ENCODE measurements at regions not wholly inside any gene's neighbourhood (a gene's known extent, or its start where the extent isn't known, plus 50 kb on each side); places are given as distances from the start of the nearest gene placed in this dataset.

GRCh38 chr2:228378233-228378632 lies 196.7 kb upstream of the SPHKAP start:
- no peaks in the 10 kb centered on the region for H3K4me1 ChIP-seq (replicated peaks)
- no peak for TF ChIP-seq POLR2AphosphoS5 (IDR thresholded peaks at IDR 0.05)
- no peak for TF ChIP-seq POLR2A (IDR thresholded peaks at IDR 0.05)
- TF ChIP-seq CTCF (IDR thresholded peaks at IDR 0.05) = no peak
- no peak overlapping the region for H3K4me3 ChIP-seq
- intact Hi-C loops (cut with DNase I) = no loop called here
- H3K9me3 ChIP-seq = no peaks in the 10 kb centered on the region
- no peaks in the 10 kb centered on the region for H3K36me3 ChIP-seq
- no peaks in the 10 kb centered on the region for H3K27me3 ChIP-seq (replicated peaks; ENCODE audit: insufficient read depth)
- no peak overlapping the region for H3K27ac ChIP-seq
- WGBS = 74% methylated on average over 2 of the region's 2 CpGs
- no peak for DNase-seq (ENCODE audit: low spot score)

GRCh38 chr2:228377533-228377932 lies 196.0 kb upstream of the SPHKAP start:
- DNase-seq (ENCODE audit: low spot score) = no peak
- TF ChIP-seq CTCF (IDR thresholded peaks at IDR 0.05) (no peak), POLR2AphosphoS5 (IDR thresholded peaks at IDR 0.05) (no peak), POLR2A (IDR thresholded peaks at IDR 0.05) (no peak)
- intact Hi-C loops (cut with DNase I) = no loop called here
- Histone ChIP-seq H3K4me1 (replicated peaks) (no peaks in the 10 kb centered on the region), H3K9me3 (no peaks in the 10 kb centered on the region), H3K27ac (no peak overlapping the region), H3K27me3 (replicated peaks; ENCODE audit: insufficient read depth) (no peaks in the 10 kb centered on the region), H3K36me3 (no peaks in the 10 kb centered on the region), H3K4me3 (no peak overlapping the region)
- WGBS = 30% methylated on average over 6 of the region's 6 CpGs

- Histone ChIP-seq H3K9me3 (no peaks in the 10 kb centered on the region), H3K27ac (no peak overlapping the region), H3K36me3 (no peaks in the 10 kb centered on the region), H3K4me1 (replicated peaks) (no peaks in the 10 kb centered on the region), H3K27me3 (replicated peaks; ENCODE audit: insufficient read depth) (no peaks in the 10 kb centered on the region), H3K4me3 (no peak overlapping the region)
- intact Hi-C loops (cut with DNase I) = no loop called here
- WGBS = 58% methylated on average over 3 of the region's 3 CpGs
- TF ChIP-seq CTCF (IDR thresholded peaks at IDR 0.05) = no peak
- no peak for TF ChIP-seq POLR2AphosphoS5 (IDR thresholded peaks at IDR 0.05)
- no peak for TF ChIP-seq POLR2A (IDR thresholded peaks at IDR 0.05)
- DNase-seq (ENCODE audit: low spot score) = no peak
Observed at GRCh38 chr2:228374741-228375140, 193.3 kb upstream of the SPHKAP start.

- Histone ChIP-seq H3K36me3 (no peaks in the 10 kb centered on the region), H3K9me3 (no peaks in the 10 kb centered on the region), H3K4me1 (replicated peaks) (no peaks in the 10 kb centered on the region), H3K4me3 (no peak overlapping the region), H3K27ac (no peak overlapping the region), H3K27me3 (replicated peaks; ENCODE audit: insufficient read depth) (no peaks in the 10 kb centered on the region)
- intact Hi-C loops (cut with DNase I) = no loop called here
- WGBS = 86% methylated on average over 2 of the region's 2 CpGs
- no peak for TF ChIP-seq CTCF (IDR thresholded peaks at IDR 0.05)
- TF ChIP-seq POLR2AphosphoS5 (IDR thresholded peaks at IDR 0.05) = no peak
- TF ChIP-seq POLR2A (IDR thresholded peaks at IDR 0.05) = no peak
- no peak for DNase-seq (ENCODE audit: low spot score)
Observed at GRCh38 chr2:228373191-228373590, 191.7 kb upstream of the SPHKAP start.

GRCh38 chr2:228372212-228372611 lies 190.7 kb upstream of the SPHKAP start:
- TF ChIP-seq POLR2AphosphoS5 (IDR thresholded peaks at IDR 0.05) = no peak
- TF ChIP-seq POLR2A (IDR thresholded peaks at IDR 0.05) = no peak
- no peak for TF ChIP-seq CTCF (IDR thresholded peaks at IDR 0.05)
- intact Hi-C loops (cut with DNase I) = no loop called here
- H3K4me1 ChIP-seq (replicated peaks) = no peaks in the 10 kb centered on the region
- H3K27me3 ChIP-seq (replicated peaks; ENCODE audit: insufficient read depth) = no peaks in the 10 kb centered on the region
- no peak overlapping the region for H3K27ac ChIP-seq
- no peaks in the 10 kb centered on the region for H3K9me3 ChIP-seq
- 89% methylated on average over 2 of the region's 2 CpGs for WGBS
- H3K36me3 ChIP-seq = no peaks in the 10 kb centered on the region
- H3K4me3 ChIP-seq = no peak overlapping the region
- no peak for DNase-seq (ENCODE audit: low spot score)
